Endodermal cell (in vitro differentiated cells): ENCODE measurements at regions not wholly inside any gene's neighbourhood (a gene's known extent, or its start where the extent isn't known, plus 50 kb on each side); places are given as distances from the start of the nearest gene placed in this dataset.

Experiments
- DNase-seq: peaks from one replicate; pipeline ENCODE4 v3.0.0-alpha.2; 2017
- H3K27ac ChIP-seq: 2 replicates; pipeline ENCODE4 v1.5.1; 2013; ENCODE audit warnings: mild to moderate bottlenecking, low read depth, low read length, moderate library complexity
- H3K27me3 ChIP-seq: 2 replicates; pipeline ENCODE4 v1.6.1; 2013; ENCODE audit warnings: mild to moderate bottlenecking, low read length, moderate library complexity; ENCODE audit not compliant: insufficient read depth, control insufficient read depth, poor library complexity, severe bottlenecking
- H3K36me3 ChIP-seq: 2 replicates; pipeline ENCODE4 v1.7.0; 2013; ENCODE audit warnings: mild to moderate bottlenecking, low read length, moderate library complexity; ENCODE audit not compliant: control insufficient read depth, insufficient read depth
- H3K4me1 ChIP-seq: one replicate; pipeline ENCODE4 v1.7.0; 2013; ENCODE audit warnings: low read length; ENCODE audit not compliant: control insufficient read depth, insufficient read depth
- H3K4me3 ChIP-seq: 2 replicates; pipeline ENCODE4 v1.5.1; 2013; ENCODE audit warnings: mild to moderate bottlenecking, low read length, moderate library complexity
- H3K9ac ChIP-seq: 2 replicates; pipeline ENCODE4 v1.6.1; 2013; ENCODE audit warnings: mild to moderate bottlenecking, low read length, moderate library complexity; ENCODE audit not compliant: poor library complexity, severe bottlenecking; ENCODE audit errors: extremely low read depth
- H3K9me3 ChIP-seq: 2 replicates; pipeline ENCODE4 v1.6.1; 2013; ENCODE audit warnings: mild to moderate bottlenecking, low read length, moderate library complexity; ENCODE audit not compliant: control insufficient read depth
- H3K27ac Mint-ChIP-seq: 2 replicates; pipeline ENCODE4 v1.8.0; 2020; ENCODE audit warnings: mixed read lengths
- H3K27me3 Mint-ChIP-seq: 2 replicates; pipeline ENCODE4 v1.8.0; 2021; ENCODE audit warnings: mild to moderate bottlenecking, mixed read lengths; ENCODE audit not compliant: insufficient read depth
- H3K36me3 Mint-ChIP-seq: 2 replicates; pipeline ENCODE4 v1.8.0; 2020; ENCODE audit warnings: low read depth, mixed read lengths
- H3K4me1 Mint-ChIP-seq: 2 replicates; pipeline ENCODE4 v1.8.0; 2020; ENCODE audit warnings: mixed read lengths
- H3K4me3 Mint-ChIP-seq: 2 replicates; pipeline ENCODE4 v1.8.0; 2020; ENCODE audit warnings: mild to moderate bottlenecking, moderate library complexity, mixed read lengths
- H3K9me3 Mint-ChIP-seq: 2 replicates; pipeline ENCODE4 v1.8.0; 2020; ENCODE audit warnings: mild to moderate bottlenecking, mixed read lengths
- WGBS, 2 experiments: methylation state at CpG; one replicate each; pipeline versions ENCODE4 v1.1.5 to v1.1.7; 2013; ENCODE audit warnings: missing lambda C conversion rate in 2 of 2, mixed read lengths in 1 of 2; ENCODE audit not compliant: insufficient coverage in 1 of 2, insufficient read length in 1 of 2; 5-methylcytosine and 5-hydroxymethylcytosine counted together
- TF ChIP-seq, protein P1 (sequence below): fragments of 200-600 bp; sonication (generic); conservative IDR thresholded peaks from 2 replicates; pipeline ENCODE4 v1.5.0; 2021; ENCODE audit warnings: antibody characterized with exemption, mild to moderate bottlenecking

DNA sequence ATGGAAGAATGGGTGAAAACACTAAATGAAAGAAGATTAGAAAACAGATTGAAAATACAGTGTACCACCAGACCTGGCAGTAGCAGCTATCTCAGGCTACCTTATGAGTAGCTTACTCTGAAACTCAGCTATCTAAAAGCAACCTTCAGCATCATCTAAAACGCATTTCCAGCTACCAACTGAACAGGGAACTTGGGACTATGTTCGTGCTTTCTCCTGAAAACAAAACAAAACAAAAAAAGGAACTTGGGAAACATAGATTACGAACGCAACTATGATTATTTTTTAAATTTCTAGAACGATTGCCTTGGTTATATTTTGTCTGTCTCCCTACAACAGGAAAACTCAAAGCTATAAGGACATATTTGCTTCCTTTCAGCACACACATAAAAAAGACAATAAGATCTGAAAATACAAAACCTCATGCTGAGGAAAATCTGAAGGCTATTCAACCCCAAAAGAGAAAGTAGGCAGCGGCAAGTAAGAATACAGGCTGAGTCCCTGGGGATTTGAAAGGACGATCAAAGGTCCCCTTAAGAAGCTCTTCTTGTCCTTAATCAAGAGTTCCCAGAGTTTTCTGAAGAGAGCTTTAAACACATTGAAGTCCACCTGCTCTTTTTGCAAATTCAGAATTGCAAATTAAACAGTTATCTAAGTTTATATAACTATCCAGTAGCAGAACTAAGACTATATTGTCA lies 53.4 kb downstream of the OR2K2 start:
- no peak for DNase-seq
- H3K9ac ChIP-seq, result no peak overlapping the region
- Mint-ChIP-seq H3K9me3 (no peaks in the 10 kb centered on the region), H3K4me1 (no peaks in the 10 kb centered on the region), H3K27me3 (no peaks in the 10 kb centered on the region), H3K4me3 (no peak overlapping the region), H3K27ac (no peak overlapping the region), H3K36me3 (no peaks in the 10 kb centered on the region)
- WGBS, 2 experiments, result 77 to 89% methylated on average over 4 to 7 of the region's 7 CpGs
- H3K27me3 ChIP-seq, result no peaks in the 10 kb centered on the region
- H3K4me1 ChIP-seq, result no peaks in the 10 kb centered on the region
- H3K36me3 ChIP-seq, result no peaks in the 10 kb centered on the region
- H3K27ac ChIP-seq, result no peak overlapping the region
- no peaks in the 10 kb centered on the region for H3K9me3 ChIP-seq
- H3K4me3 ChIP-seq, result no peak overlapping the region
- TF ChIP-seq, protein P1, sequence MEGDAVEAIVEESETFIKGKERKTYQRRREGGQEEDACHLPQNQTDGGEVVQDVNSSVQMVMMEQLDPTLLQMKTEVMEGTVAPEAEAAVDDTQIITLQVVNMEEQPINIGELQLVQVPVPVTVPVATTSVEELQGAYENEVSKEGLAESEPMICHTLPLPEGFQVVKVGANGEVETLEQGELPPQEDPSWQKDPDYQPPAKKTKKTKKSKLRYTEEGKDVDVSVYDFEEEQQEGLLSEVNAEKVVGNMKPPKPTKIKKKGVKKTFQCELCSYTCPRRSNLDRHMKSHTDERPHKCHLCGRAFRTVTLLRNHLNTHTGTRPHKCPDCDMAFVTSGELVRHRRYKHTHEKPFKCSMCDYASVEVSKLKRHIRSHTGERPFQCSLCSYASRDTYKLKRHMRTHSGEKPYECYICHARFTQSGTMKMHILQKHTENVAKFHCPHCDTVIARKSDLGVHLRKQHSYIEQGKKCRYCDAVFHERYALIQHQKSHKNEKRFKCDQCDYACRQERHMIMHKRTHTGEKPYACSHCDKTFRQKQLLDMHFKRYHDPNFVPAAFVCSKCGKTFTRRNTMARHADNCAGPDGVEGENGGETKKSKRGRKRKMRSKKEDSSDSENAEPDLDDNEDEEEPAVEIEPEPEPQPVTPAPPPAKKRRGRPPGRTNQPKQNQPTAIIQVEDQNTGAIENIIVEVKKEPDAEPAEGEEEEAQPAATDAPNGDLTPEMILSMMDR, result no peak

DNA sequence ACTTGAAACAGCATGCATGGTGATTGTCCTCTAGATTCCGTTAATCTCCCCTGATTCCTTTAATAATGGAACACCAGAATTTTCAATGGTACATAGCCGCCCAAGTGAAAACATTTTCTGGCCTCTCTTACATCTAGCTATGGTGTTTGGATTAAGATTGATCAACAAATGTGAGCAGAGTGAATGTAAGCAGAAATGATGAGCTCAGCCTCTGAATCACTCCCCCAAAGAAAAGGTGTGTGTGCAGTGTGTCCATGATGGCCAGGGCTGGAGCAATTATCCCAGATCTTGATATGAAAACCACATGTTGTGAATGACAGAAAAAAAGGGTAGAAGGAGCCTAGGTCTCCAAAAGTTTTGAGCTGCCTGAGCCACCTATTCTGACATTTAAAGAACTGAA lies 55.3 kb downstream of the OR2K2 start:
- Mint-ChIP-seq H3K36me3 (no peaks in the 10 kb centered on the region), H3K27ac (no peak overlapping the region), H3K4me3 (no peak overlapping the region), H3K4me1 (no peaks in the 10 kb centered on the region), H3K9me3 (no peaks in the 10 kb centered on the region), H3K27me3 (no peaks in the 10 kb centered on the region)
- H3K9me3 ChIP-seq, result no peaks in the 10 kb centered on the region
- H3K27ac ChIP-seq, result no peak overlapping the region
- no peaks in the 10 kb centered on the region for H3K27me3 ChIP-seq
- no peak for DNase-seq
- H3K36me3 ChIP-seq, result no peaks in the 10 kb centered on the region
- TF ChIP-seq, protein P1, result no peak
- H3K9ac ChIP-seq, result no peak overlapping the region
- no peak overlapping the region for H3K4me3 ChIP-seq
- H3K4me1 ChIP-seq, result no peaks in the 10 kb centered on the region
- WGBS, 2 experiments, result 91% methylated on average over 2 of the region's 2 CpGs; no CpG with 5 or more reads in 1 of the 2 experiments

DNA sequence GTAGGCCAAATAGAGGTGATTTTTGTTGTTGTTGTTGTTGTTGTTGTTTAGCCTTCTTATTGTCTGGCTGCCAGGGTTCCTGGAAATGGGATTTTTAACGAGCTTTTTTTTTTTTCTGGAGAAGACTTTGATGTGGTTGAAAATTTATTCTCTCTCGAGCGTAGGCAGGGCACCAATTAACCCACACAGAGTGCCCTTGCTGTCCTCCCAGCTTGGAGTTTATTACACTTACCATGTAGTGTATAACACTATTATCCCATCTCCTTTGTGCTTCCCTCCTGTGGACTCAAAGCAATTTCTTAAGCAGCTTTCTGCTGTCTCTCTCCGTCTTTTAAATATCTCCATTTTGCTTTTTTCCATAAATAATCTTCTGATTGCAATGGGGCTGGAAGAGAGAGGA lies 57.4 kb downstream of the OR2K2 start:
- TF ChIP-seq, protein P1, result no peak
- Mint-ChIP-seq H3K36me3 (no peaks in the 10 kb centered on the region), H3K27me3 (no peaks in the 10 kb centered on the region), H3K27ac (no peak overlapping the region), H3K9me3 (peaks cover under 1% of the 10 kb centered on the region), H3K4me3 (no peak overlapping the region), H3K4me1 (no peaks in the 10 kb centered on the region)
- WGBS, 2 experiments, result 77% methylated on average over 4 of the region's 4 CpGs; no CpG with 5 or more reads in 1 of the 2 experiments
- Histone ChIP-seq H3K27me3 (no peaks in the 10 kb centered on the region), H3K9me3 (no peaks in the 10 kb centered on the region), H3K36me3 (no peaks in the 10 kb centered on the region), H3K27ac (no peak overlapping the region), H3K4me3 (no peak overlapping the region), H3K4me1 (no peaks in the 10 kb centered on the region), H3K9ac (no peak overlapping the region)
- DNase-seq, result no peak
